ENCODE measurements at regions not wholly inside any gene's neighbourhood (a gene's known extent, or its start where the extent isn't known, plus 50 kb on each side); places are given as distances from the start of the nearest gene placed in this dataset.

DNA sequence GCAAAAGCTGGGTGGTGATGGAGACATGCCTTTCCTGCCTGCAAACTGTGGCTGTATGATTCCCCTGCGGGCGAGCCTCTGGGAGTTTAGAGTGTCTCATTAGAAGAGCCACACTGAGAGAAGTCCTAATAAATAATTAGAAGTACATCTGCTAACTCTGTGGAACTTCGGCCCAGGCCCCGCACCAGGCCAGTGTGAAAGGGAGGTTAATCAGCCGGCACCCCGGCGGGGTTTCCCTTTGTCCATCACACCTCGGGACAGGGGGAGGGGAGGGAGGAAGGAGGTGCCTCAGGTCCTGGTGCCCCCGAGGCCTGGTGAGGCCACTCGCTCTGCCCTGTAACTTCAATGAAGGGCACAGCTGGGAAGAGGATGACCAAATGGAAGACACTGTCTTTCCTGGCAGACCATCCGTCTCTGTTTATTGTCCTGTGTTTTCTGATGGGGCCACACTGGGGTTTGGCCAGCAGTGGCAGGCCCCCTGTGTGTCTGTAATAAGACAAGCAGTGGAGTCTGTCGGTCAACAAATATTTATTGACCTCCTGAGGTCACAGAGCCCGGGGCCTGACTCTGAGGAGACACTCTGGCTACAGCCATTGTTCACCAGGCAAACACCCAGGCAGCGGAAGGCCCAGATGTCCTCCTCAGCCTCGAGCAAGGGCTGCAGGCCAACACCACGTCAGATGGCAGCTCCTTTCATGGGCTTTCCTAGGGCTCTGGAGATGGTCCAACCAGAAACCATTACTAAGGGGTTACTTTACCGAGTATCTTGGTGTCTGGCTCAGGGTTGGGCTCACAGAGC, 267.5 kb upstream of the RAB4A start (continued):
- TF ChIP-seq, protein P1, sequence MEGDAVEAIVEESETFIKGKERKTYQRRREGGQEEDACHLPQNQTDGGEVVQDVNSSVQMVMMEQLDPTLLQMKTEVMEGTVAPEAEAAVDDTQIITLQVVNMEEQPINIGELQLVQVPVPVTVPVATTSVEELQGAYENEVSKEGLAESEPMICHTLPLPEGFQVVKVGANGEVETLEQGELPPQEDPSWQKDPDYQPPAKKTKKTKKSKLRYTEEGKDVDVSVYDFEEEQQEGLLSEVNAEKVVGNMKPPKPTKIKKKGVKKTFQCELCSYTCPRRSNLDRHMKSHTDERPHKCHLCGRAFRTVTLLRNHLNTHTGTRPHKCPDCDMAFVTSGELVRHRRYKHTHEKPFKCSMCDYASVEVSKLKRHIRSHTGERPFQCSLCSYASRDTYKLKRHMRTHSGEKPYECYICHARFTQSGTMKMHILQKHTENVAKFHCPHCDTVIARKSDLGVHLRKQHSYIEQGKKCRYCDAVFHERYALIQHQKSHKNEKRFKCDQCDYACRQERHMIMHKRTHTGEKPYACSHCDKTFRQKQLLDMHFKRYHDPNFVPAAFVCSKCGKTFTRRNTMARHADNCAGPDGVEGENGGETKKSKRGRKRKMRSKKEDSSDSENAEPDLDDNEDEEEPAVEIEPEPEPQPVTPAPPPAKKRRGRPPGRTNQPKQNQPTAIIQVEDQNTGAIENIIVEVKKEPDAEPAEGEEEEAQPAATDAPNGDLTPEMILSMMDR (CRISPR knock-in tag; IDR thresholded peaks at IDR 0.05), result 0 out of 2 replicates have a peak, but pooled peaks have one; percentile 8
- TF ChIP-seq, protein P2, sequence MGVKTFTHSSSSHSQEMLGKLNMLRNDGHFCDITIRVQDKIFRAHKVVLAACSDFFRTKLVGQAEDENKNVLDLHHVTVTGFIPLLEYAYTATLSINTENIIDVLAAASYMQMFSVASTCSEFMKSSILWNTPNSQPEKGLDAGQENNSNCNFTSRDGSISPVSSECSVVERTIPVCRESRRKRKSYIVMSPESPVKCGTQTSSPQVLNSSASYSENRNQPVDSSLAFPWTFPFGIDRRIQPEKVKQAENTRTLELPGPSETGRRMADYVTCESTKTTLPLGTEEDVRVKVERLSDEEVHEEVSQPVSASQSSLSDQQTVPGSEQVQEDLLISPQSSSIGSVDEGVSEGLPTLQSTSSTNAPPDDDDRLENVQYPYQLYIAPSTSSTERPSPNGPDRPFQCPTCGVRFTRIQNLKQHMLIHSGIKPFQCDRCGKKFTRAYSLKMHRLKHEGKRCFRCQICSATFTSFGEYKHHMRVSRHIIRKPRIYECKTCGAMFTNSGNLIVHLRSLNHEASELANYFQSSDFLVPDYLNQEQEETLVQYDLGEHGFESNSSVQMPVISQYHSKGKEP (CRISPR knock-in tag; IDR thresholded peaks at IDR 0.05), result no peak
- no peak for TF ChIP-seq ZNF451 (CRISPR knock-in tag; IDR thresholded peaks at IDR 0.05)
- TF ChIP-seq, protein P3, sequence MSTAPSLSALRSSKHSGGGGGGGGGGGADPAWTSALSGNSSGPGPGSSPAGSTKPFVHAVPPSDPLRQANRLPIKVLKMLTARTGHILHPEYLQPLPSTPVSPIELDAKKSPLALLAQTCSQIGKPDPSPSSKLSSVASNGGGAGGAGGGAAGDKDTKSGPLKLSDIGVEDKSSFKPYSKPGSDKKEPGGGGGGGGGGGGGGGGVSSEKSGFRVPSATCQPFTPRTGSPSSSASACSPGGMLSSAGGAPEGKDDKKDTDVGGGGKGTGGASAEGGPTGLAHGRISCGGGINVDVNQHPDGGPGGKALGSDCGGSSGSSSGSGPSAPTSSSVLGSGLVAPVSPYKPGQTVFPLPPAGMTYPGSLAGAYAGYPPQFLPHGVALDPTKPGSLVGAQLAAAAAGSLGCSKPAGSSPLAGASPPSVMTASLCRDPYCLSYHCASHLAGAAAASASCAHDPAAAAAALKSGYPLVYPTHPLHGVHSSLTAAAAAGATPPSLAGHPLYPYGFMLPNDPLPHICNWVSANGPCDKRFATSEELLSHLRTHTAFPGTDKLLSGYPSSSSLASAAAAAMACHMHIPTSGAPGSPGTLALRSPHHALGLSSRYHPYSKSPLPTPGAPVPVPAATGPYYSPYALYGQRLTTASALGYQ (CRISPR knock-in tag; IDR thresholded peaks at IDR 0.05), result peak; percentile 71
- TF ChIP-seq GATAD1 (CRISPR knock-in tag; IDR thresholded peaks at IDR 0.05), result no peak; the same call in 1 of the 2 replicates
- TF ChIP-seq TOE1 (CRISPR knock-in tag; IDR thresholded peaks at IDR 0.05), result no peak
- TF ChIP-seq, protein P4, sequence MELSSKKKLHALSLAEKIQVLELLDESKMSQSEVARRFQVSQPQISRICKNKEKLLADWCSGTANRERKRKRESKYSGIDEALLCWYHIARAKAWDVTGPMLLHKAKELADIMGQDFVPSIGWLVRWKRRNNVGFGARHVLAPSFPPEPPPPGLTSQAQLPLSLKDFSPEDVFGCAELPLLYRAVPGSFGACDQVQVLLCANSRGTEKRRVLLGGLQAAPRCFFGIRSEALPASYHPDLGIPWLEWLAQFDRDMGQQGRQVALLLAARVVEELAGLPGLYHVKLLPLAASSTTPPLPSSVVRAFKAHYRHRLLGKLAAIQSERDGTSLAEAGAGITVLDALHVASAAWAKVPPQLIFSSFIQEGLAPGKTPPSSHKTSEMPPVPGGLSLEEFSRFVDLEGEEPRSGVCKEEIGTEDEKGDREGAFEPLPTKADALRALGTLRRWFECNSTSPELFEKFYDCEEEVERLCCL (CRISPR knock-in tag; IDR thresholded peaks at IDR 0.05; ENCODE audit: borderline replicate concordance), result no peak
- TF ChIP-seq ZFP36L2 (CRISPR knock-in tag; IDR thresholded peaks at IDR 0.05), result no peak
- no peak for TF ChIP-seq ZBTB1 (CRISPR knock-in tag; IDR thresholded peaks at IDR 0.05; ENCODE audit: borderline replicate concordance)
- no peak for TF ChIP-seq FOXM1 (CRISPR knock-in tag; IDR thresholded peaks at IDR 0.05)
- no peak; the same call in 1 of the 2 replicates for TF ChIP-seq HIVEP1 (CRISPR knock-in tag; IDR thresholded peaks at IDR 0.05)
- TF ChIP-seq, protein P5, sequence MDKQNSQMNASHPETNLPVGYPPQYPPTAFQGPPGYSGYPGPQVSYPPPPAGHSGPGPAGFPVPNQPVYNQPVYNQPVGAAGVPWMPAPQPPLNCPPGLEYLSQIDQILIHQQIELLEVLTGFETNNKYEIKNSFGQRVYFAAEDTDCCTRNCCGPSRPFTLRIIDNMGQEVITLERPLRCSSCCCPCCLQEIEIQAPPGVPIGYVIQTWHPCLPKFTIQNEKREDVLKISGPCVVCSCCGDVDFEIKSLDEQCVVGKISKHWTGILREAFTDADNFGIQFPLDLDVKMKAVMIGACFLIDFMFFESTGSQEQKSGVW (CRISPR knock-in tag; IDR thresholded peaks at IDR 0.05; ENCODE audit: borderline replicate concordance), result no peak
- no peak for TF ChIP-seq ZNF33B (CRISPR knock-in tag; IDR thresholded peaks at IDR 0.05)
- TF ChIP-seq KDM1A (CRISPR knock-in tag; IDR thresholded peaks at IDR 0.05), result no peak
- TF ChIP-seq ISL2 (CRISPR knock-in tag; IDR thresholded peaks at IDR 0.05), result peak; percentile 87
- no peak for TF ChIP-seq RARG (CRISPR knock-in tag; IDR thresholded peaks at IDR 0.05; ENCODE audit: low read depth)
- TF ChIP-seq ZNF430 (CRISPR knock-in tag; IDR thresholded peaks at IDR 0.05), result 0 out of 2 replicates have a peak, but pooled peaks have one; percentile 24
- TF ChIP-seq TCF12 (IDR thresholded peaks at IDR 0.05), result no peak
- no peak for TF ChIP-seq TCF12 (CRISPR knock-in tag; IDR thresholded peaks at IDR 0.05)

Measured in HepG2 (cell line).